ENCODE measurements at regions not wholly inside any gene's neighbourhood (a gene's known extent, or its start where the extent isn't known, plus 50 kb on each side); places are given as distances from the start of the nearest gene placed in this dataset.

GRCh38 chr14:94919896-94920295 is 150.0 kb upstream of the GSC start:
- DNase-seq (no peak), ATAC-seq (no peak)
- Histone ChIP-seq H3K27ac (no peak overlapping the region), H3K4me3 (no peak overlapping the region), H3K36me3 (no peaks in the 10 kb centered on the region), H3K9me3 (no peaks in the 10 kb centered on the region), H3K27me3 (no peaks in the 10 kb centered on the region), H3K4me1 (no peaks in the 10 kb centered on the region)
- intact Hi-C loops (cut with DNase I; ENCODE audit: low total_unique reads) (no loop called here), in situ Hi-C loops (cut with MboI; ENCODE audit: low sequenced_read_pairs in 4 of 4) (no loop called here)
- TF ChIP-seq, protein P1, sequence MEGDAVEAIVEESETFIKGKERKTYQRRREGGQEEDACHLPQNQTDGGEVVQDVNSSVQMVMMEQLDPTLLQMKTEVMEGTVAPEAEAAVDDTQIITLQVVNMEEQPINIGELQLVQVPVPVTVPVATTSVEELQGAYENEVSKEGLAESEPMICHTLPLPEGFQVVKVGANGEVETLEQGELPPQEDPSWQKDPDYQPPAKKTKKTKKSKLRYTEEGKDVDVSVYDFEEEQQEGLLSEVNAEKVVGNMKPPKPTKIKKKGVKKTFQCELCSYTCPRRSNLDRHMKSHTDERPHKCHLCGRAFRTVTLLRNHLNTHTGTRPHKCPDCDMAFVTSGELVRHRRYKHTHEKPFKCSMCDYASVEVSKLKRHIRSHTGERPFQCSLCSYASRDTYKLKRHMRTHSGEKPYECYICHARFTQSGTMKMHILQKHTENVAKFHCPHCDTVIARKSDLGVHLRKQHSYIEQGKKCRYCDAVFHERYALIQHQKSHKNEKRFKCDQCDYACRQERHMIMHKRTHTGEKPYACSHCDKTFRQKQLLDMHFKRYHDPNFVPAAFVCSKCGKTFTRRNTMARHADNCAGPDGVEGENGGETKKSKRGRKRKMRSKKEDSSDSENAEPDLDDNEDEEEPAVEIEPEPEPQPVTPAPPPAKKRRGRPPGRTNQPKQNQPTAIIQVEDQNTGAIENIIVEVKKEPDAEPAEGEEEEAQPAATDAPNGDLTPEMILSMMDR (IDR thresholded peaks at IDR 0.05 in 4 of 5, conservative IDR thresholded peaks at IDR 0.05 in 1 of 5), result no peak
- no peak for TF ChIP-seq POLR2A (IDR thresholded peaks at IDR 0.05)

GRCh38 chr14:94918896-94919295 is 149.0 kb upstream of the GSC start:
- Histone ChIP-seq H3K27ac (no peak overlapping the region), H3K9me3 (no peaks in the 10 kb centered on the region), H3K27me3 (no peaks in the 10 kb centered on the region), H3K4me1 (no peaks in the 10 kb centered on the region), H3K4me3 (no peak overlapping the region), H3K36me3 (no peaks in the 10 kb centered on the region)
- ATAC-seq (no peak), DNase-seq (no peak)
- in situ Hi-C loops (cut with MboI; ENCODE audit: low sequenced_read_pairs in 4 of 4), result no loop called here
- intact Hi-C loops (cut with DNase I; ENCODE audit: low total_unique reads), result no loop called here
- TF ChIP-seq POLR2A (IDR thresholded peaks at IDR 0.05), result no peak
- TF ChIP-seq, protein P1 (IDR thresholded peaks at IDR 0.05 in 4 of 5, conservative IDR thresholded peaks at IDR 0.05 in 1 of 5), result no peak

- TF ChIP-seq, protein P1 (IDR thresholded peaks at IDR 0.05 in 4 of 5, conservative IDR thresholded peaks at IDR 0.05 in 1 of 5), result no peak
- no peak for TF ChIP-seq POLR2A (IDR thresholded peaks at IDR 0.05)
- no peaks in the 10 kb centered on the region for H3K4me1 ChIP-seq
- H3K27ac ChIP-seq, result no peak overlapping the region
- H3K36me3 ChIP-seq, result no peaks in the 10 kb centered on the region
- H3K27me3 ChIP-seq, result no peaks in the 10 kb centered on the region
- no peaks in the 10 kb centered on the region for H3K9me3 ChIP-seq
- in situ Hi-C loops (cut with MboI; ENCODE audit: low sequenced_read_pairs in 4 of 4), result no loop called here
- intact Hi-C loops (cut with DNase I; ENCODE audit: low total_unique reads), result no loop called here
- no peak for DNase-seq
- ATAC-seq, result no peak
- H3K4me3 ChIP-seq, result no peak overlapping the region
These were observed 147.2 kb upstream of the GSC start for GRCh38 chr14:94917041-94917600.

GRCh38 chr14:94914191-94914590 is 144.3 kb upstream of the GSC start:
- intact Hi-C loops (cut with DNase I; ENCODE audit: low total_unique reads) (no loop called here), in situ Hi-C loops (cut with MboI; ENCODE audit: low sequenced_read_pairs in 4 of 4) (no loop called here)
- DNase-seq (no peak), ATAC-seq (no peak)
- Histone ChIP-seq H3K4me3 (no peak overlapping the region), H3K27ac (no peak overlapping the region), H3K4me1 (no peaks in the 10 kb centered on the region), H3K36me3 (no peaks in the 10 kb centered on the region), H3K9me3 (no peaks in the 10 kb centered on the region), H3K27me3 (no peaks in the 10 kb centered on the region)
- TF ChIP-seq POLR2A (IDR thresholded peaks at IDR 0.05), result no peak
- TF ChIP-seq, protein P1 (IDR thresholded peaks at IDR 0.05 in 4 of 5, conservative IDR thresholded peaks at IDR 0.05 in 1 of 5), result no peak

GRCh38 chr14:94907626-94908261 is 137.8 kb upstream of the GSC start:
- Histone ChIP-seq H3K9me3 (no peaks in the 10 kb centered on the region), H3K36me3 (no peaks in the 10 kb centered on the region), H3K4me3 (no peak overlapping the region), H3K27ac (no peak overlapping the region), H3K27me3 (no peaks in the 10 kb centered on the region), H3K4me1 (no peaks in the 10 kb centered on the region)
- in situ Hi-C loops (cut with MboI; ENCODE audit: low sequenced_read_pairs in 4 of 4), result no loop called here
- intact Hi-C loops (cut with DNase I; ENCODE audit: low total_unique reads), result no loop called here
- no peak for ATAC-seq
- DNase-seq, result no peak
- TF ChIP-seq POLR2A (IDR thresholded peaks at IDR 0.05), result no peak
- TF ChIP-seq, protein P1 (IDR thresholded peaks at IDR 0.05 in 4 of 5, conservative IDR thresholded peaks at IDR 0.05 in 1 of 5), result no peak

Measured in gastrocnemius medialis (tissue), 4 donors.